Endothelial cell of umbilical vein (primary cell): ENCODE measurements at regions not wholly inside any gene's neighbourhood (a gene's known extent, or its start where the extent isn't known, plus 50 kb on each side); places are given as distances from the start of the nearest gene placed in this dataset.

Experiments used
- BruUV-seq: library from RNA; stranded (reverse); fragments of 400-500 nt; replicated peaks from 2 replicates; lab custom pipeline; 2021; lab: Mats Ljungman, UMichigan
- CTCF ChIA-PET: fragments of 300-600, 350-600 bp; sonication (Branson Sonifier 250); formaldehyde crosslinking; loops from one replicate; lab custom pipeline; 2021; ENCODE audit warnings: antibody characterized with exemption, inconsistent platforms; lab: Charles Lee
- POLR2A ChIA-PET: fragments of 300-600, 350-600 bp; sonication (Branson Sonifier 250); formaldehyde crosslinking; loops from one replicate; lab custom pipeline; 2021; ENCODE audit warnings: antibody characterized with exemption, inconsistent platforms; lab: Charles Lee
- DNase-seq: peaks from one replicate; pipeline ENCODE4 v3.0.0-alpha.2; 2011; ENCODE audit warnings: low read depth, low spot score
- FAIRE-seq: peaks from 2 replicates; lab custom pipeline; 2011; peaks lifted over from hg19 to GRCh38; lab: Jason Lieb, UNC
- H2AFZ ChIP-seq: 2 replicates; pipeline ENCODE4 v1.6.0; 2012; ENCODE audit warnings: low read depth, low read length, control low read depth, inconsistent platforms
- H3K27ac ChIP-seq: 2 replicates; pipeline ENCODE4 v1.5.1; 2011; ENCODE audit warnings: low read depth, mild to moderate bottlenecking, control low read depth, low read length, moderate library complexity; ENCODE audit not compliant: insufficient read depth
- H3K27me3 ChIP-seq, 2 experiments: 2 replicates each; pipeline versions ENCODE4 v1.6.0 to v1.6.1; 2011; ENCODE audit warnings: low read length in 2 of 2, mixed read lengths in 1 of 2; ENCODE audit not compliant: control insufficient read depth in 2 of 2, insufficient read depth in 2 of 2
- H3K36me3 ChIP-seq, 2 experiments: 2 replicates in 1 of 2; 3 replicates in 1 of 2; pipeline ENCODE4 v1.5.1; 2011; ENCODE audit warnings: low read length in 2 of 2, mild to moderate bottlenecking in 1 of 2, moderate library complexity in 1 of 2; ENCODE audit not compliant: control insufficient read depth in 2 of 2, insufficient read depth in 2 of 2; ENCODE audit errors: extremely low read depth in 1 of 2
- H3K4me1 ChIP-seq: 3 replicates; pipeline ENCODE4 v1.5.1; 2011; ENCODE audit warnings: mild to moderate bottlenecking, low read length; ENCODE audit not compliant: control insufficient read depth, insufficient read depth; ENCODE audit errors: extremely low read depth
- H3K4me2 ChIP-seq: 2 replicates; pipeline ENCODE4 v1.6.1; 2011; ENCODE audit warnings: low read length, control low read depth, mixed read lengths; ENCODE audit not compliant: insufficient read depth
- H3K4me3 ChIP-seq, 3 experiments: fragments of 200-600 bp in 1 of 3; sonication (generic), shearing (Covaris generic) in 1 of 3; replicated peaks in 1 of 3; 2 replicates each; pipeline ENCODE4 v1.5.1; 2011 to 2016; ENCODE audit warnings: control low read depth in 3 of 3, low read length in 3 of 3, mild to moderate bottlenecking in 2 of 3, inconsistent platforms in 1 of 3, low read depth in 1 of 3, moderate library complexity in 1 of 3; ENCODE audit not compliant: insufficient read depth in 1 of 3
- H3K79me2 ChIP-seq: 2 replicates; pipeline ENCODE4 v1.6.0; 2012; ENCODE audit warnings: low read length, inconsistent platforms; ENCODE audit not compliant: control insufficient read depth, insufficient read depth
- H3K9ac ChIP-seq: replicated peaks from 2 replicates; pipeline ENCODE3; 2011; ENCODE audit warnings: low read length, control low read depth; ENCODE audit not compliant: insufficient read depth; ENCODE audit errors: extremely low read depth
- H3K9me1 ChIP-seq: replicated peaks from 3 replicates; pipeline ENCODE4 v1.6.0; 2011; ENCODE audit warnings: mild to moderate bottlenecking, low read length; ENCODE audit not compliant: control insufficient read depth, insufficient read depth; ENCODE audit errors: extremely low read depth
- H3K9me3 ChIP-seq: replicated peaks from 2 replicates; pipeline ENCODE4 v1.5.1; 2012; ENCODE audit warnings: low read length, inconsistent platforms; ENCODE audit not compliant: control insufficient read depth, insufficient read depth
- H4K20me1 ChIP-seq: replicated peaks from 2 replicates; pipeline ENCODE3; 2011; ENCODE audit warnings: mild to moderate bottlenecking, low read length; ENCODE audit not compliant: control insufficient read depth, insufficient read depth; ENCODE audit errors: extremely low read depth
- CTCF ChIP-seq, 2 donors: IDR thresholded peaks; 1 replicate in 1 of 2; 2 replicates in 1 of 2; pipeline ENCODE4 v1.5.1; 2011; ENCODE audit warnings: low read length in 2 of 2, mild to moderate bottlenecking in 2 of 2, moderate library complexity in 2 of 2, control low read depth in 1 of 2, inconsistent platforms in 1 of 2, low read depth in 1 of 2; ENCODE audit not compliant: insufficient read depth in 1 of 2; ENCODE audit errors: extremely low read depth in 1 of 2
- EZH2 ChIP-seq: IDR thresholded peaks from 2 replicates; pipeline ENCODE4 v1.6.1; 2012; ENCODE audit warnings: borderline replicate concordance, low read depth, mild to moderate bottlenecking, moderate library complexity, low read length, inconsistent platforms; ENCODE audit not compliant: severe bottlenecking
- FOS ChIP-seq: IDR thresholded peaks from 2 replicates; pipeline ENCODE4 v1.6.1; 2011; ENCODE audit warnings: mild to moderate bottlenecking, low read length, moderate library complexity, borderline replicate concordance; ENCODE audit not compliant: insufficient read depth
- GATA2 ChIP-seq: IDR thresholded peaks from 2 replicates; pipeline ENCODE4 v1.7.0; 2011; ENCODE audit warnings: low read depth, mild to moderate bottlenecking, moderate library complexity, mixed read lengths, low read length; ENCODE audit not compliant: insufficient read length, insufficient read depth
- JUN ChIP-seq: IDR thresholded peaks from 2 replicates; pipeline ENCODE4 v1.6.1; 2011; ENCODE audit warnings: borderline replicate concordance, low read depth; ENCODE audit not compliant: insufficient read length, insufficient read depth
- MAX ChIP-seq: IDR thresholded peaks from 2 replicates; pipeline ENCODE4 v1.6.1; 2011; ENCODE audit not compliant: insufficient read depth, insufficient read length
- MYC ChIP-seq: IDR thresholded peaks from one replicate; pipeline ENCODE4 v1.6.1; 2011; ENCODE audit warnings: mild to moderate bottlenecking, low read depth, low read length
- POLR2A ChIP-seq: IDR thresholded peaks from 2 replicates; pipeline ENCODE4 v1.6.1; 2012; ENCODE audit warnings: low read depth, mild to moderate bottlenecking, control low read depth, low read length
- POLR2AphosphoS5 ChIP-seq: IDR thresholded peaks from 2 replicates; pipeline ENCODE4 v1.6.1; 2012; ENCODE audit warnings: low read depth, mild to moderate bottlenecking, control low read depth, low read length, moderate library complexity; ENCODE audit not compliant: insufficient read depth
- dilution Hi-C: fragments of 300-500 bp; cut with MboI; formaldehyde crosslinking; loops from one replicate; pipeline ENCODE4 v1.15.0; 2019; ENCODE audit warnings: low sequenced_read_pairs; ENCODE audit not compliant: extremely low pct_ligation_motif_present
- intact Hi-C: fragments of 100-400 bp; cut with micrococcal nuclease; formaldehyde crosslinking; loops from one replicate; pipeline ENCODE4 v1.10.0; 2022

GRCh38 chr17:69914520-69914919 is 160.5 kb upstream of the KCNJ16 start:
- Histone ChIP-seq H3K9me1 (no peaks in the 10 kb centered on the region), H3K4me2 (no peak overlapping the region), H3K79me2 (no peaks in the 10 kb centered on the region), H3K4me3 (no peak overlapping the region), H3K9me3 (no peaks in the 10 kb centered on the region), H3K27me3 (no peaks in the 10 kb centered on the region), H3K9ac (no peak overlapping the region), H2AFZ (no peak overlapping the region), H4K20me1 (no peaks in the 10 kb centered on the region), H3K36me3 (no peaks in the 10 kb centered on the region), H3K4me1 (no peaks in the 10 kb centered on the region), H3K27ac (no peak overlapping the region)
- BruUV-seq: no TSS peak
- FAIRE-seq: no peak
- TF ChIP-seq POLR2A (no peak), POLR2AphosphoS5 (no peak), MYC (no peak), CTCF (IDR thresholded peaks at IDR 0.05; ENCODE audit: extremely low read depth in 1 of 2, insufficient read depth in 1 of 2, low read depth in 1 of 2, low read length in 2 of 2) (no peak), GATA2 (no peak), JUN (no peak), EZH2 (no peak)
- ChIA-PET CTCF (interaction anchor here (1.6 to 2.0 kb wide), 2 partner anchors 306 to 307 kb away, joined by 4 to 8 read pairs; no protein-coding TSS in a partner anchor), POLR2A (no interaction called here)
- dilution Hi-C loops: no loop called here
- DNase-seq: no peak
- intact Hi-C loops: no loop called here

- H4K20me1 ChIP-seq: no peaks in the 10 kb centered on the region
- TF ChIP-seq CTCF (IDR thresholded peaks at IDR 0.05; ENCODE audit: extremely low read depth in 1 of 2, insufficient read depth in 1 of 2, low read depth in 1 of 2, low read length in 2 of 2): no peak
- no peak for TF ChIP-seq POLR2AphosphoS5
- no peak for TF ChIP-seq FOS
- no peak for TF ChIP-seq JUN
- no peak for TF ChIP-seq MAX
- no peak for TF ChIP-seq GATA2
- TF ChIP-seq POLR2A: no peak
- no peak for TF ChIP-seq MYC
- no peak for TF ChIP-seq EZH2
- intact Hi-C loops: no loop called here
- no peaks in the 10 kb centered on the region for H3K9me3 ChIP-seq
- dilution Hi-C loops: no loop called here
- no peak overlapping the region for H3K9ac ChIP-seq
- BruUV-seq: no TSS peak
- no peaks in the 10 kb centered on the region for H3K79me2 ChIP-seq
- H2AFZ ChIP-seq: no peak overlapping the region
- no peak overlapping the region for H3K4me2 ChIP-seq
- no peak for FAIRE-seq
- no peak overlapping the region for H3K27ac ChIP-seq
- CTCF ChIA-PET: interaction anchor here (0.6 kb wide), 1 partner anchor 712 kb away, joined by 3 read pairs; no protein-coding TSS in a partner anchor
- no peak for DNase-seq
- H3K9me1 ChIP-seq: no peaks in the 10 kb centered on the region
- no peak overlapping the region for H3K4me3 ChIP-seq
- H3K4me1 ChIP-seq: no peaks in the 10 kb centered on the region
- no peaks in the 10 kb centered on the region for H3K36me3 ChIP-seq
- POLR2A ChIA-PET: no interaction called here
- no peaks in the 10 kb centered on the region for H3K27me3 ChIP-seq
Measured at GRCh38 chr17:69916761-69917160, 158.3 kb upstream of the KCNJ16 start.
